ENCODE measurements at regions not wholly inside any gene's neighbourhood (a gene's known extent, or its start where the extent isn't known, plus 50 kb on each side); places are given as distances from the start of the nearest gene placed in this dataset.

GRCh38 chr3:107892955-107893624 is 197.7 kb downstream of the CD47 start:
- no peak for DNase-seq

DNA sequence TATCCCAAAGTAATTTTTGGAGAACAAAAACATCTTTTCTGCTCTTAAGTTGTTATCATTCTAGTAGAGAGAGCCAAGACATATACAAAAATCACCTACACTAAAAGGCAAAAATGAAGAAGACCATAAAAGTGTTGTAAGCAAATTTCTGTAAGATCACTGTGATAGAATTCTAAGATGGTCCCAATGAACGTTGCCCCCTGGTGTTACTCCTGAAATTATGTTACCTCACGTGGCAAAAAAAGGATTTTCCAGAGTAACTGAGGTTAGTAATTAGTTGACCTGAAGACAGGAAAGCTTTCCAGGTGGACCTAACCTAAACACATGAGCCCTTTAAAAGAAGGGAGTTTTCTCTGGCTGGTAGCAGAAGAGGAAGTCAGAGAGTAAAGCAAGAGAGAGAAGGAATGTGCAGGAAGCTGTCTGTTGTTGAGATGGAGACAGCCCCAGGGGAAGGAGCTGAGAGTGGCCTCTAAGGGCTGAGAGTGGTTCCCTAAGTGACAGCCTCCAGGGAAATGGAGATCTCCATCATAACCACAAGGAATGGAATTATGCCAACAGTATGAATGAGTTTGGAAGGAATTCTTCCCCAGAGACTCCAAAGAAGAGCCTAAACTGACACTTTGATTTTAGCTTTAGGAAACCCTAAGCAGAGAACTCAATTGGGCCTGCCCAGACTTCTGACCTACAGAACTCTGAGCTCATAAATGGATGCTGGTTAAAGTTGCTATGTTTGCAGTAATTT is 205.9 kb downstream of the CD47 start:
- no peak for DNase-seq

- DNase-seq, result no peak
Measured at GRCh38 chr3:107884028-107884427, 206.8 kb downstream of the CD47 start.

DNA sequence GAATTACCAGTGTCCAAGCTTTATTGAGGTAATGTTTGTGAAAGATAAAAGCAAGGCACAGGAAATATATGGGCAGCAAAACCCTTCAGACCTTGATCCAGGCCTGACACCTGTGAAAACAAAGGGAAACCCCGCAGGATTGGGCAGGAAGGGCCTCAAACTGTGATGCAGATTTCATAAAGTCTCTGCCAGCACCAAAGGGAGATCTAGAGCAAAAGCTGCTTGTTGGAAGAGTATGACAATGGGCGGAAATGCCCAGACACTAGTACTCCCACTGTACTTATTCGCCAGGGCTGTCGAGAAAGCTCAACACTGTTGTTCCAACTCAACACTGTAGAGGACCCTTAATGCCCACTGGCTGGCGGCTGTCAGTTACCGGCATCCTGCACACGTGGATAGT is 207.9 kb downstream of the CD47 start:
- DNase-seq, result no peak

DNA sequence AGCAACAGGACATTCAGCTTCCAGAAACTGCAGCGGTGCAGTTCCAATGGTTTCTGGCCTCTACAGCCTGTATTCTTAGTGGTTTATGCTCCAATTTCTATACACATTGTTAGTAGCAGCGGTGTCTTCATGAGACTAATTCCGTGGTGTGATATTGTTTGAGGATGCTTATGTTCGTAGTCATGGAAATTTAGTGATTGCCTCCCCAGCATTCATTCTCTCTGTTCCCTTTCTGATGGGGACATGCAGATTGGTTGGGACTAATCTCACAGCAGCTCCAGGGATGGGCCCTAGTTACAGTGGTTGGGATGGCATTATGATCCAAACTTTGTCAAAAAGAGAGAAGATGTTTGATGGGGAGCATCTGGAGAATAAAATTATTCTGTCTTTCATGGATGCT is 208.6 kb downstream of the CD47 start:
- no peak for DNase-seq

DNA sequence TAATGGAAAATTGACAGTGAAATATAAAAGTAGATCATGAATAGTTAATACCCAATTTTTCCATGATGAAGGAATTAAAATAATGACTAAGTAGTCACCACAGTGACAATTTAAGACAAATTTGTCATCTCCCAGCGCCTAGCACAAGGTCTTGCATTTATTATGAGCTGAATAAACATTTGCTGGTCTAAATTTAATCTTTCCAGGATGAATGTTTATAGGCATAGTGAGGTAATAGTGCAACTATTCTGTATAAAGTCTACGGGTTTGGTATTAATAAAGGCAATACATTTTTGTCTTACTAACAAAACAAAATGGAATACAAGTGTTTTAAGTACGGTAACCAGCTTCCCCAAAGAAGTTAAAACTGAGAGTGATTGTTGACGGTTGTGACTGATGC is 209.3 kb downstream of the CD47 start:
- no peak for DNase-seq

- DNase-seq, result no peak
Measured at GRCh38 chr3:107880702-107881101, 210.1 kb downstream of the CD47 start.

- DNase-seq, result no peak
Measured at GRCh38 chr3:107877936-107878335, 212.9 kb downstream of the CD47 start.

- no peak for DNase-seq
Measured at GRCh38 chr3:107870943-107871638, 219.7 kb downstream of the CD47 start.

- DNase-seq, result no peak
Measured at GRCh38 chr3:107870096-107870495, 220.7 kb downstream of the CD47 start.

GRCh38 chr3:107868449-107868848 is 222.4 kb downstream of the CD47 start:
- no peak for DNase-seq

GRCh38 chr3:107861904-107862303 is 228.9 kb downstream of the CD47 start:
- DNase-seq, result no peak

- DNase-seq, result no peak
Measured at GRCh38 chr3:107861422-107861821, 229.4 kb downstream of the CD47 start.

All from NCI-H1105 (cell line).